ENCODE measurements at regions not wholly inside any gene's neighbourhood (a gene's known extent, or its start where the extent isn't known, plus 50 kb on each side); places are given as distances from the start of the nearest gene placed in this dataset.
"Not testable (repeated sequence)": the region's sequence is repeated elsewhere in the genome, so short reads cannot be mapped to it uniquely, and the experiment has no call there.

DNA sequence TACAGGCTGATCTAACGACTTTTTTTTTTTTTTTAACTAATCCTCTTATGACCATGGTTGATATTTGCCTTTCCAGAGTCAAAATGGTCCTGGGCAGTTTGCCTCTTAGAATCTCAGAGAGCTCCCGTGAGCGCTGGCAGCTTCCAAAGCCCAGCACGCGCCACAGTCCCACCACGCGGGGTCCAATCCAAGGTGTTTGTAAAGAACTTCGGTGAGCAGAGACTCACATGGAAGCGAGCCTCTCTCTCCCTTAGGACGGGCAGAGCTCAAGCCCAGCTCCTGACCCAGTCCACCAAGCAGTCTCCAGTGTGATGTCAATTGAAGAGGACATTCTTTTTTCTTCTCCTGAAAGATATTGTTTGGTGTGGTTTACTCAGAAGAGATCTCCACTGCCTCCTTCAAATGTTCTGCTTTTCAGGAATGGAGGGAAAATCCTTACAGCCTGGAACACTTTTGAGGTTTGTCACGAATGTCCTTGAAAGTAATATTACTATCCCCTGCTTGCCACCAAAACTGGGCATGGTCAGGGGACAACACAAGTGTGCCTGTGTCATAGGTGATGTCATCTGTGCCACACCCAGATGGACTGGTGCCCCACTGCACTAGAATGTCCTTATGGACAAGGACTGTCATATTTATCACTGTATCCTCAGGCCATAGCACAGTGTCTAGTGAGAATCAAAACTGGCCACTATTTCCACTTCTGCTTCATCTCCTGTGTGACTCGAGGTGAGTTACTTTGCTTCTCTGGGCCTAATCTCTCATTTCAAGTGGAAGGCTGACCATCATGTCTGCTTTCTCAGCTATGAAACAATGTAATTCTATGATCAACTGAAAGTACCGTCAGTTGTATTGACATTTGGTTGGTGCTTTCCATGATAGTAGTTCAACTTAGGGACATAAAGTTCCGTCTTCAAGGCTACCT is 97.4 kb upstream of the EDEM3 start:
- DNase-seq: no peak

DNA sequence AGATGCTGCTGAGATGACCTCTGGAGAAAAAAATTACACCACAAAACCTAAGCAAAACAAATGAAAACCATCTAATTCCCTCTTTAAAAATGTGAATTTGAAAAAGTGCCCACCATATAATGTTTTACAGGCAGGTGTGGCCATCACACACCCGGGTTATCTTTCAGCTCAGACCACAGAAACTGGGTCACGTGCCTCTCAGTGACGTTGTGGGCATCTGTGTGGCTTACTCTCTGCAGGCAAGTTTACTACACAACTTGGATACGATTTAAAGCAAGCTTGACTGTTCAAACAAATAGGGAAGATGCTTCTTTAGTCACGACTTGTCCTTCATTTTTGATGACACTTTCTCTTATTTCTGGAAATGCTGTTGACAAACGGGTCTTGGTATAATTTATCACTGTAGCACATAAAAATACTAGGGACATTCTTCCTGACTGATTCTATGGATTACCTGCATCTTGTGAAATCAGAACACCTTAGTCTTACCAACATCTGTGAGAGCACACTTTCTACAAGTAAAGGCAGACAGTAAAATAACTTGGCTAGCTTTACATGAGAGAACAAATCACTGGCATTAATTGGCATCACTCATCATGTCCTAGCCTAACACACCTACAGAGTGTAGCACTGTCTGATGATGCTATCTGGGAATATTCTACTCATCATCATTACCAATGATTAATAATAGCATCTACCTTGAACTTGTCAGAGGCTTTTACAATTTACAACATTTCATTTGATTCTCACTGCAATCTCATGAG is 89.3 kb upstream of the EDEM3 start:
- no peak for DNase-seq

DNA sequence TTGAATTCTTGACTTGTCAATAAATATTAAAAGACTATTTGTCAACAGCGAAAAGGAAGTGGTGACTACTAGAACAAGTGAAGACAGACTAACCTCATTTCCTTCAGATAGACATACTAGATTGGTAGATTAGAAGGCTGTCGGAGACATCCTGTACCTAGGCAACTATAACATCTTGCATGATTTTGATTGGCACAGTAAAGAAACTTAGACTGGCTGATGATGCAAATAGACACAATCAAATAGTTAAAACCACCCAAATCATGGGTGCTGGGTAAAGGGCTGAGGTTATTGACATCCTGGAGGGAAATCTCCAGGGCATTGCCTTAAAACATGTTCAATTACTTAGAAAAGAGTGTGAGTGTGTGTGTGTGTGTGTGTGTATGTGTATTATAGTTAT is 85.9 kb upstream of the EDEM3 start:
- DNase-seq: no peak

DNA sequence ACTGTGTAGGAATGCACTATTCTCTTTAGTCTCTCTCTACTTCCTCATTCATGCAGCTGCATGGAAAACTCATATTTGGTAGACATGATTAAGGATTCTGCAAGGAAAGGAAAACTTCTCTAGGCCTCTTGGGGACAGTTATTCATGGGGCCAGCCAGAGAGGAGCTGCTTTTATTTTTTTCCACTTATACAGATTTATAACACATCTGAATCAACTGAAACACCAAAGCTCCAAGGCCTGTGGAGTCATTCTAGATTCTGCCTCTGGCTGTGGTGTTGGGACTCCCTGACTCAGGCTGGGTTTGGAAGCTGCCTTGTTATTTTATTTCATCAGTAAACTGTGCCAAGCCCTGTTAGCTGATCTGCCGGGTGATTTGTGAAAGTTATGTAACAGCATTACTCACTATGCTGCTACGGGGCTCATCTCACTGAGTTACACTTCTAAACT is 83.9 kb upstream of the EDEM3 start:
- DNase-seq: no peak

DNA sequence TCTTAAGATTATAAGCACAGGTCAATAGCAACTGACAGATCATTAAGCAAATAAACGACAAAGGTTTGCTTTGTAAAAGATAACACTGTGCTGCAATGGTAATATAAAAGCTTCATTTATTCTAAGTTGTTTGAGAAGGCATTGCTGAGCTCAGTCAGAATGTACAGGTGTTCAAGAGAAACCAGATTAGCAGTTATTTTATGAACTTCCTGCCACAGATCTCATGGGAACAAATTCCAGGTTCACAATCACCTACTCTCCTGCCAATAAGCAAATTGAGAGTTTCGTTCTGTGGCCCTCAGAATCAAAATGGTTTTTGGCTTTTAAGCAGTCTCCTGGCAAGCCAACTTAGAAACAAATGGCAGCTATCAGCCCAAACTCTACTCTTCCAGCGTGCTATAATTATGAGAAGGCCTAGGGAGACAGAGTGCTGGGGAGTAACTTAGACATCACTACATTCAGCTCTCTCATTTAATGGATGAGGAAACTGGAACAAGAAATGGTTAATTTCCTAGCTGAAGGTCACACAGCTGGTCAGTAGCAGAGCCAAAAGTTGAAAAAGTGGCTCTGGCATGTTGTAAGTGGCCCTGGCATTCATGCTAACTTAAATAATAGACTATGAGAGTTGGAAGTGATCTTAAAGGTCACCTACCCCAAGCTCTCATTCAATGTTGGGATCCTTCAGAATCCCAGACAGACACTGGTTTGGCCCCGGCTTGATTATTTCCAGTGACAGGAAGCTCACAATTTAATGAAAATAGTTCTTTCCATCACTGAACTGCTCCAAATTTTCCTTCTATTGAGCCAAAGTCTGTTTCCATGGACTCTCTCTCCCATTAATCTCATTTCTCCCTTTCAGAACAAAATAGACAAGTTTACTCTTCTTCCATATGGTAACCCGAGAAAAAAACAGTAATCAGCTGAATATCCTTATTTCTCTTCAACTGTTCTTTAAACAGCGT is 82.6 kb upstream of the EDEM3 start:
- DNase-seq: no peak

DNA sequence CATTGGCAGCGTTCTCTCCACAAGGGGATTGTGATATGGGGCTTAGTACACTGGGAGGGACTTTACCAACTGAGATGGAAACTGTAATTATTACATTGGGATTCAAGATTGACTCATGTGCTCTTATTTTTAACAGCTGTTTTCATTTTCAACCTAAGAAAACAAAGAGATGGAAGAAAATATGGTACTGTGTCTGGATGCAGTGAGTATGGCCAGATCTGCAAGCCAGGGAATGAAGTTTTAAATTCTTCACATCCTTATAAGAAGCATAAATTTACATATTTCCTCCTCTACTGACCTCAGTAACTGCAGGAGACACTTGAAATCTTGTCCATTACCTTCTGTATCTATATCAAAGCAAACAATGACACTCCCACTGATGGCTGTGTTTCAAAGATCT is 81.5 kb upstream of the EDEM3 start:
- DNase-seq: no peak

DNA sequence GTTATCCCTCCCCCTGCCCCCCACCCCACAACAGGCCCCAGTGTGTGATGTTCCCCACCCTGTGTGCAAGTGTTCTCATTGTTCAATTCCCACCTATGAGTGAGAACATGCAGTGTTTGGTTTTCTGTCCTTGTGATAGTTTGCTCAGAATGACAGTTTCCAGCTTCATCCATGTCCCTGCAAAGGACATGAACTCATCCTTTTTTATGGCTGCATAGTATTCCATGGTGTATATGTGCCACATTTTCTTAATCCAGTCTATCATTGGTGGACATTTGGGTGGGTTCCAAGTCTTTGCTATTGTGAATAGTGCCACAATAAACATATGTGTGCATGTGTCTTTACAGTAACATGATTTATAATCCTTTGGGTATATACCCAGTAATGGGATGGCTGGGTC is 79.3 kb upstream of the EDEM3 start:
- not testable (repeated sequence) for DNase-seq

DNA sequence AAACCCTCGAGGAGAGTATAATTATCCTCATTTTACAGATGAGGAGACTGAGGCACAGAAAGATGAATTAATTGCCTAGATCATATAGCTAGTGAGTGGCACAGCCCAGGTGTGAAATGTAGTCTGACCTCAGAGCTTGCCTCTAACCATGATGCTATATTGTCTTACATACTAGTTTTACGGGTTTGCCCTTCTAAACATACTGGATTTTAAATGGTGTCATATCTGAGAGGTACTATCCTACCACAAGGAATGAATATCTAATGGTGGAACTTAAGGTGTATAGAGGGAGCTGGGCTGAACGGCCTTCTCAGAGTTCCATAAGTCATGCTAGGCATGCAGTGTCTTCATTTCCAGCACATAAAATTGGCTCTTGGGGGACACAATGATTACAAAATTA is 77.9 kb upstream of the EDEM3 start:
- DNase-seq: no peak

DNA sequence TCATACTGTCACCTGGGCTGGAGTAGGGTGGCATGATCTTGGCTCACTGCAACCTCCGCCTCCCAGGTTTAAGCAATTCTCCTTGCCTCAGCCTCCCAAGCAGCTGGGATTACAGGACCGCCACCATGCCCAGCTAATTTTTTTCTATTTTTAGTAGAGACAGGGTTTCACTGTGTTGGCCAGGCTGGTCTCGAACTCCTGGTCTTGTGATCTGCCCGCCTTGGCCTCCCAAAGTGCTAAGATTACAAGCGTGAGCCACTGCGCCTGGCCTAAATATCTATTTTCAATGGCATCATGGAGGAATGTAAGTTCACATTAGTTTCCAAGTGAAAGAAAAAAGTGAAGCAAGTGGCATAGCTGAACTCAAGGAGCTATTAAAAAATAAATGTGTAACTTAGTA is 74.8 kb upstream of the EDEM3 start:
- DNase-seq: not testable (repeated sequence)

DNA sequence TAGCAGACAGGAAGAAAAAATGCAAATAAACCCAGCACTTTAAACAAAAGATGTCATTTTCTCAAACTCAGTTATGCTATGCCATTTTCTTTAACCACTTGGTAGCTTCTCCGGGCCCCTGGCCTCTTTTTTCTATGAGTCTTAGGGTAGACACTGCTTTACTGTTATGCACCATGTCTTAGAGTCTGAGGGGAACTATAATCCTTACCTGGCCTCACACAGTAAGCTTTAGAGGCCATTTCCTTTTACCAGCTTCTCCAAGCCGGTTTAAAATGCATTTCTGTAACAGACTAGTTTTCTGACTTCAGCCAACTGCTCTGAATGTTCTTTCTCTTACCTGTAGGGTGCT is 73.7 kb upstream of the EDEM3 start:
- DNase-seq: no peak

DNA sequence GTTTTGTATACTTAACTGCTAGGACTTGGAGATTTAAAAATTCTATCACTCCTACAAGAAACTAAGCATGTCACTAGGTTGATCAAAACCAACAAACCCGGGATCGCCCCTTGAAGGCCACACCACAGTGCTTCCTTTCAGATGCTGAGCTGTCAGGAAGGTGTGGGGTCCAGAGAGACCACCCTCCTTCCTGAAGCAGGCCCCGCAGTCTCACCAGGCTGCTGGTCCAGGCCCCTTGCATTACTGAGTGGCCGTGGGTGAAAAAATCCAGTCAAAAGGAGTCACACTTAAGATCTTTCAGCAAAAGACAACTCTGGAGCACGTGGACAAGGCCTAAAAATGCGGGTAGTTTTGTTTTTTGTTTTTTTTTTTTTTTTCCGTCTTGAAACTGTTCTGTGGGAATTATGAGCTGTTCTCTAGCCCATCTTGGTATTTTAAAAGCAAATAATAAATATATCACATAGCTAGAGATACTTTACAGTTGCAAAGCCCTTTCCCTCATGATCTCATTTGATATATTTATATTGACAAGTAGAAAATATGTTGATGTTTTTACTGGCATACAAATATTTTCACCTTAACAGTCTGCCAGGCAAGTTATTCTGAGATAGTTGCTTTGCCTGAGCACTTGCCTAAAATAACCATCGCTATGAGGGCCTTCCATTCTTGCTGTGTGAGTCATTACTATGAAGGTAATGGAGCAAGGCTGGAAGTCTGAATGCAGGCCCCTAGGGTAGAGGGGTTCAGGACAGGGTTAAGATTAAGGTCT is 73.1 kb upstream of the EDEM3 start:
- DNase-seq: no peak

DNA sequence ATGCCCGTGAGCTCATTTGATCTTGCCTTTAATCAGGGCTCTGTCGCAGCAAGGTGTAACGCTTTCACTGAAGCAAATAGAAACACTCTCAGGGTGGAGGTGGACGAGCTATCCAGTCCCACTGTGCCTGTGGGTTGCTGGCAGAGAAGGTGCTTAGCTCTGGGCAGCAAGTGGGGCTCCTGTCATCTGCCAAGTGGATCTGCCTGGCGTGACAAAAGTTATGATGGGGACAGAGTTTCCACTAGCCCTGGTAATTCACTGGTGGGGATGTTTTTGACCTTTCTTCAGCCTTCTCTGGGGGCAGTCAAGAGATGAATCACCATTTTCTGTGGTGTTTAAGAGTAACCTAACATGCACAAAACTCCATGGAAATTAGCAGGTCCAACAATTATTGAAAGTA is 71.3 kb upstream of the EDEM3 start:
- no peak for DNase-seq

DNA sequence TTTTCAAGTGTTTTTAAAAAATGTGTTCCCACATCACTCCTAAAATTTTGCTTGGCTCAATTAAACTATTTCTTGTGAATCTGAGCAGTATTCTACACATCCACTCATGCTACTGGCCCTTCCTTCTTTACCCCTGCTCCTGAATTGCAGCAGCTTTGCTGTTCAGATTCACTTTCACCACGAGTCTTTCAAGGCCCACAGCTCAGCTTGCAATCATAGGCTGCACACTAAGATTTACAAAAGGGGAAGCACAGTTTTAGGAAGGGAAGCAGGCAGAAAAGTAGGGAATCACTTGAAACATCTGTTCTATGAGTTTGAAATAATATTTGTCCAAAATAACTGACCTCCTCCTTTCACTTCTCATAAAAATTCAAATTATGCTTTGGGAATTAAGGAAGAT is 70.9 kb upstream of the EDEM3 start:
- no peak for DNase-seq

DNA sequence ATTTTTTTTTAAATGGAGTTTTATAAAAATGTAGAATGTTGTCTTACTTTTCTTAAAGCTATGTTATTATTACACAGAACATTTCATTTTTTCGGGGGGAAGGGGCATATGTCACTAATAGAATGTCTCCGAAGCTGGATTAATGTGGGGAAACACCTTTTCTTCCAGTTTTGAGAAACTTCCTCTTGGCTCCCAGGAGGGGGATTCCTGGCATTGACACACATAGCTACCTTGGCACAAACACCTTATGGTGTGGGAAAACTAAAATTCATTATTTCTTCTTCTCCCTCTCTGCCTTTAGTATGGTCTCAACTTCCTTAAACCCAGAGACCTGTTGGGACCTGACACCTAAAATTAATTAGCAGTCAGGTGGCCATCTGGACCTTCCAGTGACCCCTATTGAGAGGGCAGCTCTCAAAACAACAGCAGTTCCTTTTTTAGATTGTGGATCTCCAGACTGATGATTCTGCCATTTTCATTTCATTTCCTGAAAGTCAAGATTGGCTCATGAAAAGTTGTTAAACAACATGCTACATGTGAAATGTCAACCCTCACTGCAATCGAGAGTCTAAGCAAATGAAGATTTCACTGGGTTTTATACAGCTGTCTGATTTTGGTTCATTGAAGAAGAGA is 70.1 kb upstream of the EDEM3 start:
- DNase-seq: no peak

DNA sequence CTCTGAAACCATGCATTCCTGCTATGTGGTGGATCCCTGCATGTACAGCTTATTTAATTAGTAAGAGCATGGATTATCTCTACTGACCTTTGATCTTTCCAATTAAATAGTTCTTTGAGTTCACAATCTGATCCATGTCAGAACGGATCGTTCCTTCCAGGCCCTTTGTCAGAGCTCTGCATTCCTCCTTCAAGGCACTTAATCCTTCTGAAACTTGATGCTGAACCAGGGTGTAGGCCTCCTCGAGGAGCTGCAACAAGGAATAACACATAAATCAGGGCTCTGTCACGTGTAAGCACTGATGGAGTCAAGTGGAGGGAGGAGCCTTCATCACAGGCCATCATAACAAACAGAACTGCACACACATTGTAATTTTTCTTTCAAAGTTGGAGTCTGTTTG is 68.4 kb upstream of the EDEM3 start:
- no peak for DNase-seq

DNA sequence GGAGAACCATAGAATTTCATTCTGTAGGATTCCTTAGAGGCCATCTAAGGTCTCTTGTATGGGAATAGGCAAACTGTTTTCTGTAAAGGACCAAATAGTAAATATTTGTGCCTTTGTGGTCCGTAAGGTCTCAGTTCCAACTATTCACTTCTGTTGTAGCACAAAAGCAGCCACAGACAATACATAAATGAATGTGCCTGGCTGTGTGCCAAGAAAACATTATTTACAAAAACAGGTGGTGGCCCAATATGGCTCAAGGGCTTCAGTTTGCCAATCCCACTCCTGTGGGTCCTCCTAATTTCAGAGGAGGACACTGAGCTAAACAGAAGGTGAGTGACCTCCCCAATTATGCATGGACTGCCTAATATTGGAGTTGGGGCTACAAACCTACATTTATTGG is 67.6 kb upstream of the EDEM3 start:
- DNase-seq: no peak

DNA sequence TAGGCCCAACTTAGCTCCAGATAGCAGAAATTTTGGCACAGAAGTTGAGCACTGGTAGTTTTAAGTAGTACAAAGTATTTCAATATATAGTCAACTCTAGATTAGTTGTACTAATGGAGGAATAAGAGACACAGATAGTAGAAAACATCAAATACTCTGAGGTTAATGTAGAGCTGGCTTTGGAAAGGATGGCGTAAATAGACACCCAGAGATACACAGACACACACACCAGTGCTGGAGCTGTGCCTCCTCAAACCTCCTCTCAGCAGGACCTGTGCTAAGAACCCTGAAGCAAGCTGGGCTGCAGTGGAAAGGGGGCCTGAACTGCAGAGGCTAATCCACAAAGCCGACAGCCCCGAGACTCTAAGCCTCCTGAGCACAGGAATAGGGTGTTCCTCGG is 67.0 kb upstream of the EDEM3 start:
- DNase-seq: no peak

DNA sequence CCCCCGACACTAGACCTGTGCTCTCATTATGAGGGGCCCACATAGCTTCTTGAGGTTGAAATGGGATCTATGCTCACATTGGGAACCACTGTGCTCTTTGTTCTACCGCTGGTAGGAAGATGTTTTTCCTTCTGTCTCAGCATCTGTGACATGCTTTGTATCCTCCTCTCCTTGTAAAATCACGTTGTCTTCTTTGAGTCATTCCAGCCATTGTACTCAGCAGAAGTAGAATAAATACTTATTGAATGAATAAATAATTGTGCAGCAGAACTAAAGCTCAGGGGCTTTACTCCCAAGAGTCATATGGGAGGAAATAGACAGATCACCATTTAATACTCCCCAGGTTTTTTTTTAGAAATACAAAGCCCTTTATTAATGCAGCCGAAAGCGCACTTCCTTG is 66.3 kb upstream of the EDEM3 start:
- DNase-seq: no peak

DNA sequence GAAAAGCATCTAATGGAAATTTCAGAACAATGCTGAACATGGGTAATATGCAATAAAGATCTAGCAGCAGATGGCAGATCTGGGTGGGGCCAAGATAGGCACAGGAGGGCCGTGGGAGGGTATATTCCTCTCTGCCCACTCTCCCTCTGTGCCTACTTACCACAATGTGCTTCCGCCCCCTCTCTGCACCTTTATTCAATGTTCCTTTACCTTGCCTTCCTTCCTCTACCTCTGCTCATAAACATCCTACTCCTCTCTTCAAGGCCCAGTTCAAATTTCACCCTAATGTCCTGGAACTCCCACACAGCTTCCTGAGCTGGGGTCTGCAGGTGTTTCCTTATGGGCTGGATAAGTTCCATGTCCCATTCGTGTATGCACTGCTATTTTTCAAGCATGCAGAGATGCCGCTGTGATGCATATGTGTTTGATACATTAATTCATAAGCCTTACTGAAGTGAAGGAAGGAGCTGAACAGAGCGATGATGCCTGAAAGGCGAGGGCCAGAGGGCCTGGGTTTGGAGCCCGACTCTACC is 65.6 kb upstream of the EDEM3 start:
- no peak for DNase-seq

DNA sequence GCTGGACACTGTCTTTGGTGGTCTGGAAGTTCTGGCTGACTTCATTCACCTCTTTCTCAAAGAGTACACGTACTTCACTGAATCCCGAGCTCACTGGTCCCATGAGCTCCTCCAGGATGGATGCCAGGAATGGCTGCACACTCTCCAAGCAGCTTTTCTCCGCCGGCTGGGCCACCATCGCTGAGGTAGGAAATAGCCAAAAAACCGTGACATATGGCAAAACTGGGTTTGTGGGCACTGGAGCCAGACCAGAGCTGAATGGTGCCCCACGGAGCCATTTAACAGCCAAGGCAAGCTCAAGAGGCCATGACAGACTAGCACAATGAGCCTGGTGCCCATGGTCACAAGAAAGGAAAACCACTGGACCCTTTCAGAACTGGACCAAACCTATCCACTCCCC is 64.0 kb upstream of the EDEM3 start:
- DNase-seq: no peak

DNA sequence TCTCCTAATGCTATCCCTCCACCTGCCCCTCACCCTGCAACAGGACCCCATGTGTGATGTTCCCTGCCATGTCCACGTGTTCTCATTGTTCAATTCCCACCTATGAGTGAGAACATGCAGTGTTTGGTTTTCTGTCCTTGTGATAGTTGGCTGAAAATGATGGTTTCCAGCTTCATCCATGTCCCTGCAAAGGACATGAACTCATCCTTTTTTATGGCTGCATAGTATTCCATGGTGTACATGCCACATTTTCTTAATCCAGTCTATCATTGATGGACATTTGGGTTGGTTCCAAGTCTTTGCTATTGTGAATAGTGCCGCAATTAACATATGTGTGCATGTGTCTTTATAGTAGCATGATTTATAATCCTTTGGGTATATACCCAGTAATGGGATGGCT is 62.3 kb upstream of the EDEM3 start:
- not testable (repeated sequence) for DNase-seq

Data from NCI-H2081 treated with DMSO at 0.1 percent for 48 hours (cell line).